Stimulated activated memory B cell treated with anti-CD40 and anti-IgM and Interleukin-4, amounts not matched to agents 10 μg/mL and 1 μg/mL and 100 μg/mL, for 72 hours (primary cell): ENCODE measurements at regions not wholly inside any gene's neighbourhood (a gene's known extent, or its start where the extent isn't known, plus 50 kb on each side); places are given as distances from the start of the nearest gene placed in this dataset.

ENCODE experiments used
- ATAC-seq: fragments of 150-1000 bp; cut with Tn5 transposase; 2 replicates; pipeline ENCODE4 v1.10.0; 2021
- H3K27ac Mint-ChIP-seq: one replicate; pipeline ENCODE4 v1.8.0; 2022; ENCODE audit warnings: mild to moderate bottlenecking, mixed read lengths
- H3K27me3 Mint-ChIP-seq: one replicate; pipeline ENCODE4 v1.8.0; 2022; ENCODE audit warnings: mixed read lengths
- H3K36me3 Mint-ChIP-seq: one replicate; pipeline ENCODE4 v1.8.0; 2022; ENCODE audit warnings: mixed read lengths
- H3K4me1 Mint-ChIP-seq: one replicate; pipeline ENCODE4 v1.8.0; 2022; ENCODE audit warnings: mixed read lengths
- H3K4me3 Mint-ChIP-seq: one replicate; pipeline ENCODE4 v1.8.0; 2022; ENCODE audit warnings: mild to moderate bottlenecking, moderate library complexity, mixed read lengths
- H3K9me3 Mint-ChIP-seq: one replicate; pipeline ENCODE4 v1.8.0; 2022; ENCODE audit warnings: mixed read lengths

- Mint-ChIP-seq H3K27ac (no peak overlapping the region), H3K9me3 (peaks cover 2% of the 10 kb centered on the region), H3K4me3 (no peak overlapping the region), H3K4me1 (no peaks in the 10 kb centered on the region), H3K36me3 (no peaks in the 10 kb centered on the region), H3K27me3 (no peaks in the 10 kb centered on the region)
- ATAC-seq: no peak
These were observed 52.7 kb upstream of the WLS start for GRCh38 chr1:68285046-68285445.

GRCh38 chr1:68281946-68282615, 49.8 kb upstream of the WLS start:
- Mint-ChIP-seq H3K9me3 (peaks cover 2% of the 10 kb centered on the region), H3K27ac (no peak overlapping the region), H3K4me3 (no peak overlapping the region), H3K27me3 (no peaks in the 10 kb centered on the region), H3K4me1 (no peaks in the 10 kb centered on the region), H3K36me3 (no peaks in the 10 kb centered on the region)
- ATAC-seq: no peak
